Fibroblast of lung (primary cell): ENCODE measurements at regions not wholly inside any gene's neighbourhood (a gene's known extent, or its start where the extent isn't known, plus 50 kb on each side); places are given as distances from the start of the nearest gene placed in this dataset.
A peak's percentile ranks its signal among the peaks of the same experiment; 100 is the strongest.

Experiments
- DNase-seq, 2 donors: peaks; one replicate each; pipeline versions ENCODE4 v3.0.0 to v3.0.0-alpha.2; 2010; ENCODE audit warnings: low read depth in 2 of 2
- H2AFZ ChIP-seq: 2 replicates; pipeline ENCODE4 v1.5.1; 2012; ENCODE audit warnings: low read length, control low read depth, inconsistent platforms
- H3K27ac ChIP-seq: 2 replicates; pipeline ENCODE4 v1.5.1; 2011; ENCODE audit warnings: low read length, control low read depth; ENCODE audit not compliant: insufficient read depth
- H3K27me3 ChIP-seq: 2 replicates; pipeline ENCODE4 v1.5.1; 2011; ENCODE audit warnings: mild to moderate bottlenecking, low read length; ENCODE audit not compliant: control insufficient read depth, insufficient read depth
- H3K36me3 ChIP-seq: 2 replicates; pipeline ENCODE4 v1.5.1; 2011; ENCODE audit warnings: low read length; ENCODE audit not compliant: control insufficient read depth, insufficient read depth
- H3K4me1 ChIP-seq: 2 replicates; pipeline ENCODE4 v1.5.1; 2011; ENCODE audit warnings: low read length; ENCODE audit not compliant: control insufficient read depth, insufficient read depth; ENCODE audit errors: extremely low read depth
- H3K4me2 ChIP-seq: 2 replicates; pipeline ENCODE4 v1.5.1; 2011; ENCODE audit warnings: low read length, control low read depth; ENCODE audit not compliant: insufficient read depth; ENCODE audit errors: extremely low read depth
- H3K4me3 ChIP-seq, 4 experiments: fragments of 200-600 bp in 1 of 4; sonication (generic) in 1 of 4; replicated peaks in 1 of 4; 2 replicates each; pipeline ENCODE4 v1.5.1; 2011 to 2016; ENCODE audit warnings: low read length in 4 of 4, low read depth in 3 of 4, mild to moderate bottlenecking in 3 of 4, control low read depth in 2 of 4, inconsistent platforms in 1 of 4, mixed read lengths in 1 of 4; ENCODE audit not compliant: insufficient read depth in 1 of 4; ENCODE audit errors: control extremely low read depth in 1 of 4
- H3K79me2 ChIP-seq: 2 replicates; pipeline ENCODE4 v1.5.1; 2012; ENCODE audit warnings: mild to moderate bottlenecking, low read length, inconsistent platforms; ENCODE audit not compliant: control insufficient read depth, insufficient read depth
- H3K9ac ChIP-seq: 2 replicates; pipeline ENCODE4 v1.5.1; 2011; ENCODE audit warnings: mild to moderate bottlenecking, low read length, control low read depth; ENCODE audit not compliant: insufficient read depth
- H3K9me3 ChIP-seq: 2 replicates; pipeline ENCODE4 v1.5.1; 2012; ENCODE audit warnings: low read depth, low read length; ENCODE audit not compliant: control insufficient read depth, insufficient read depth
- H4K20me1 ChIP-seq: 2 replicates; pipeline ENCODE4 v1.5.1; 2011; ENCODE audit warnings: low read length; ENCODE audit not compliant: control insufficient read depth, insufficient read depth; ENCODE audit errors: extremely low read depth
- CTCF ChIP-seq, 2 donors: IDR thresholded peaks in 1 of 2; conservative IDR thresholded peaks in 1 of 2; 1 replicate in 1 of 2; 2 replicates in 1 of 2; pipeline ENCODE4 v1.5.1; 2011 to 2012; ENCODE audit warnings: low read length in 2 of 2, control low read depth in 1 of 2, inconsistent platforms in 1 of 2, low read depth in 1 of 2, mild to moderate bottlenecking in 1 of 2
- EZH2 ChIP-seq: IDR thresholded peaks from 2 replicates; pipeline ENCODE4 v1.5.1; 2012; ENCODE audit warnings: low read length, control low read depth, mild to moderate bottlenecking; ENCODE audit errors: missing control alignments

GRCh38 chr5:176183321-176184074 lies 54.7 kb upstream of the SIMC1 start:
- Histone ChIP-seq H3K27me3 (no peaks in the 10 kb centered on the region), H3K9me3 (no peaks in the 10 kb centered on the region), H3K79me2 (no peaks in the 10 kb centered on the region), H3K4me3 (no peak overlapping the region), H3K4me2 (no peak overlapping the region), H3K27ac (no peak overlapping the region), H3K9ac (no peak overlapping the region), H3K36me3 (no peaks in the 10 kb centered on the region), H2AFZ (no peak overlapping the region), H3K4me1 (peaks cover 2% of the 10 kb centered on the region), H4K20me1 (no peaks in the 10 kb centered on the region)
- no peak for DNase-seq
- TF ChIP-seq CTCF (conservative IDR thresholded peaks at IDR 0.05 in 1 of 2, IDR thresholded peaks at IDR 0.05 in 1 of 2; ENCODE audit: low read depth in 1 of 2, low read length in 2 of 2) = no peak
- no peak for TF ChIP-seq EZH2

- peak overlapping the region; percentile 64 for H2AFZ ChIP-seq
- H4K20me1 ChIP-seq = no peaks in the 10 kb centered on the region
- H3K79me2 ChIP-seq = no peaks in the 10 kb centered on the region
- no peak overlapping the region for H3K9ac ChIP-seq
- no peak for TF ChIP-seq CTCF (conservative IDR thresholded peaks at IDR 0.05 in 1 of 2, IDR thresholded peaks at IDR 0.05 in 1 of 2; ENCODE audit: low read depth in 1 of 2, low read length in 2 of 2)
- TF ChIP-seq EZH2 = no peak
- H3K36me3 ChIP-seq = no peaks in the 10 kb centered on the region
- H3K27ac ChIP-seq = peak overlapping the region; percentile 27
- DNase-seq = no peak
- H3K27me3 ChIP-seq = no peaks in the 10 kb centered on the region
- no peaks in the 10 kb centered on the region for H3K9me3 ChIP-seq
- H3K4me3 ChIP-seq = no peak overlapping the region
- H3K4me2 ChIP-seq = peak overlapping the region; percentile 25
- H3K4me1 ChIP-seq = peaks cover 2% of the 10 kb centered on the region
Measured at GRCh38 chr5:176184608-176185132, 53.6 kb upstream of the SIMC1 start.

DNA sequence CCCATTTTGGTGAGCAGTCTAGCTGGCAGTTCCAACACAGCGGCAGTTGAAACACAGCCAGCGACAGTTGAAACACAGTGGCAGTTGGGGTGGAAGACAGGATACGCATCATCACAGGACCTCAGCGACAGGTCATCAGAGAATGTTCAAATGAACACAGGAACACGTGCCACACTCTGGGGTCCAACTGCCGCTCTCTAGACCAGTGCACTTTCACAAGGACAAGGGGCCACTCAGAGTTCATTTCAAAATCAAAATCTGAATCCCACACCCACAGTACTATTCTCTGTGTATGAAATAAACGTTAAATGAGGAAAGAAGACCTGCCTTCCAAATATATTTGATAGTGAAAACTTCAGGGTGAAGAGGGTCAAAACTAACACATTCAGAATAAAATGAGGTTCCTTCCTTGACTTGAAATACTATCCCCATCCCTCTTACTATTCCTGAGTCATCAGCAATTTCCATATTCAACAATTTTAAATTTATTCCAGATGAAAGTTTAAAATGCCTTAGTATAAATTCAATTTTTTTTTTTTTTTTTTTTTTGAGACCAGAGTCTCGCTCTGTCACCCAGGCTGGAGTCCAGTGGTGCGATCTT lies 53.0 kb upstream of the SIMC1 start:
- DNase-seq = no peak
- Histone ChIP-seq H3K4me3 (no peak overlapping the region), H3K79me2 (no peaks in the 10 kb centered on the region), H3K4me1 (peaks cover 2% of the 10 kb centered on the region), H4K20me1 (no peaks in the 10 kb centered on the region), H3K36me3 (no peaks in the 10 kb centered on the region), H3K4me2 (peak overlapping the region; percentile 25), H2AFZ (peak overlapping the region; percentile 64), H3K27me3 (no peaks in the 10 kb centered on the region), H3K9me3 (no peaks in the 10 kb centered on the region), H3K9ac (no peak overlapping the region), H3K27ac (peak overlapping the region; percentile 27)
- no peak for TF ChIP-seq CTCF (conservative IDR thresholded peaks at IDR 0.05 in 1 of 2, IDR thresholded peaks at IDR 0.05 in 1 of 2; ENCODE audit: low read depth in 1 of 2, low read length in 2 of 2)
- TF ChIP-seq EZH2 = no peak
